ENCODE measurements at regions not wholly inside any gene's neighbourhood (a gene's known extent, or its start where the extent isn't known, plus 50 kb on each side); places are given as distances from the start of the nearest gene placed in this dataset.

- no peaks in the 10 kb centered on the region; a peak in 1 of 8 replicates for H3K36me3 ChIP-seq (ENCODE audit: control insufficient read depth in 2 of 4, insufficient read depth in 4 of 4, low read length in 3 of 4)
- no peak overlapping the region for H4K91ac ChIP-seq (replicated peaks; ENCODE audit: insufficient read length, low read length)
- no peaks in the 10 kb centered on the region for H3K79me2 ChIP-seq (ENCODE audit: control insufficient read depth in 1 of 2, insufficient read depth in 2 of 2, low read length in 2 of 2)
- no peak overlapping the region for H3K56ac ChIP-seq (replicated peaks; ENCODE audit: insufficient read length, low read depth, low read length)
- no peaks in the 10 kb centered on the region for H4K20me1 ChIP-seq (replicated peaks in 1 of 2; ENCODE audit: control insufficient read depth in 1 of 2, insufficient read depth in 2 of 2, low read length in 2 of 2)
- no peaks in the 10 kb centered on the region for H3K79me1 ChIP-seq (ENCODE audit: low read depth, low read length)
- H3K4me3 ChIP-seq (ENCODE audit: extremely low read depth in 1 of 4, insufficient read depth in 2 of 4, low read depth in 3 of 4, low read length in 4 of 4), result no peak overlapping the region
- no peak overlapping the region for H2BK12ac ChIP-seq (ENCODE audit: low read depth, low read length)
- no peak overlapping the region for H3K27ac ChIP-seq (ENCODE audit: low read depth, low read length)
- FAIRE-seq (no peak), DNase-seq (ENCODE audit: low read depth in 1 of 2, low spot score in 2 of 2) (no peak)
- H3K9ac ChIP-seq (replicated peaks in 1 of 4; ENCODE audit: extremely low read depth in 1 of 4, low read depth in 3 of 4, low read length in 3 of 4), result no peak overlapping the region
- CTCF ChIA-PET (ENCODE audit: partially characterized antibody), result interaction anchor here (0.6 to 1.3 kb wide), 2 partner anchors 9 to 554 kb away, joined by 3 to 5 read pairs; no protein-coding TSS in a partner anchor
- no peak overlapping the region for H3K14ac ChIP-seq (ENCODE audit: insufficient read length)
- no peaks in the 10 kb centered on the region; a peak in 1 of 7 replicates for H3K27me3 ChIP-seq (replicated peaks in 1 of 4; ENCODE audit: control insufficient read depth in 3 of 4, extremely low read depth in 1 of 4, insufficient read depth in 3 of 4, low read length in 3 of 4)
- no peaks in the 10 kb centered on the region for H3K23me2 ChIP-seq (ENCODE audit: low read depth, low read length)
- no peaks in the 10 kb centered on the region for H3K4me1 ChIP-seq (replicated peaks in 1 of 4; ENCODE audit: control insufficient read depth in 3 of 4, insufficient read depth in 4 of 4, low read length in 3 of 4)
- H2BK5ac ChIP-seq (ENCODE audit: low read depth, low read length), result no peak overlapping the region
- no peaks in the 10 kb centered on the region for H3K9me3 ChIP-seq (ENCODE audit: insufficient read depth in 2 of 2, low read depth in 1 of 2, low read length in 1 of 2)
- H2AK5ac ChIP-seq (ENCODE audit: low read depth, low read length), result no peak overlapping the region
- H4K5ac ChIP-seq (ENCODE audit: insufficient read length, low read depth, low read length), result no peak overlapping the region
- no peak overlapping the region for H2AFZ ChIP-seq (ENCODE audit: low read length)
- no peak overlapping the region for H3K18ac ChIP-seq (ENCODE audit: extremely low read depth, low read length)
- H2BK15ac ChIP-seq (ENCODE audit: low read length), result no peak overlapping the region
- no peak overlapping the region for H2BK120ac ChIP-seq (replicated peaks; ENCODE audit: low read depth, low read length)
- no peak overlapping the region for H3K23ac ChIP-seq (ENCODE audit: insufficient read length)
- POLR2A ChIA-PET (ENCODE audit: partially characterized antibody), result no interaction called here
- H2BK20ac ChIP-seq (ENCODE audit: low read length), result no peak overlapping the region
- H3K4me2 ChIP-seq (ENCODE audit: insufficient read depth in 1 of 2, low read depth in 2 of 2, low read length in 2 of 2), result no peak overlapping the region
- 70% methylated on average over 4 of the region's 4 CpGs; no CpG with 5 or more reads in 1 of the 2 experiments for WGBS, 2 experiments (ENCODE audit: extremely low coverage in 1 of 2, insufficient coverage in 1 of 2, insufficient read length in 1 of 2, insufficient replicate concordance in 2 of 2, low coverage in 1 of 2, low lambda C conversion rate in 2 of 2, missing lambda C conversion rate in 1 of 2)
- no peak overlapping the region for H3K4ac ChIP-seq (replicated peaks; ENCODE audit: insufficient read length, low read depth, low read length)
- H4K8ac ChIP-seq (ENCODE audit: extremely low read depth, insufficient read depth, low read length), result no peak overlapping the region
- TF ChIP-seq TBP (IDR thresholded peaks at IDR 0.05; ENCODE audit: low read depth, low read length), result no peak
- TF ChIP-seq SAP30 (IDR thresholded peaks at IDR 0.05; ENCODE audit: insufficient read depth, insufficient replicate concordance, low read length), result no peak
- no peak for TF ChIP-seq NRF1 (IDR thresholded peaks at IDR 0.05; ENCODE audit: low read depth, low read length)
- no peak for TF ChIP-seq CREB1 (IDR thresholded peaks at IDR 0.05)
- TF ChIP-seq ASH2L (IDR thresholded peaks at IDR 0.05; ENCODE audit: low read length), result no peak
- no peak for TF ChIP-seq RNF2 (IDR thresholded peaks at IDR 0.05; ENCODE audit: borderline replicate concordance, low read depth, low read length, missing control alignments, poor library complexity, severe bottlenecking)
- TF ChIP-seq RAD21 (IDR thresholded peaks at IDR 0.05 in 1 of 2, conservative IDR thresholded peaks at IDR 0.05 in 1 of 2; ENCODE audit: low read depth in 2 of 2, low read length in 2 of 2), result no peak
- no peak for TF ChIP-seq SIX5 (IDR thresholded peaks at IDR 0.05; ENCODE audit: low read depth, low read length)
- no peak for TF ChIP-seq ATF2 (IDR thresholded peaks at IDR 0.05; ENCODE audit: low read length)
- no peak for TF ChIP-seq CHD1 (IDR thresholded peaks at IDR 0.05; ENCODE audit: low read depth, low read length)
Measured at GRCh38 chr11:79626135-79627075, 185.6 kb upstream of the TENM4 start.

All from H1 (cell line).